KOPT-K1 (cell line): ENCODE measurements at regions not wholly inside any gene's neighbourhood (a gene's known extent, or its start where the extent isn't known, plus 50 kb on each side); places are given as distances from the start of the nearest gene placed in this dataset.
"Not testable (repeated sequence)": the region's sequence is repeated elsewhere in the genome, so short reads cannot be mapped to it uniquely, and the experiment has no call there.

Source experiments
- H3K27ac ChIP-seq: fragments of 200-600 bp; sonication (generic); 2 replicates; pipeline ENCODE4 v1.5.1; 2016; ENCODE audit warnings: antibody characterized with exemption, mild to moderate bottlenecking, low read depth, low read length; ENCODE audit not compliant: poor library complexity, severe bottlenecking
- H3K36me3 ChIP-seq: fragments of 200-600 bp; sonication (generic); 2 replicates; pipeline ENCODE4 v1.5.1; 2017; ENCODE audit warnings: antibody characterized with exemption, mild to moderate bottlenecking, low read length, moderate library complexity; ENCODE audit not compliant: insufficient read depth
- H3K9me3 ChIP-seq: fragments of 200-600 bp; sonication (generic); 2 replicates; pipeline ENCODE4 v1.5.1; 2017; ENCODE audit warnings: antibody characterized with exemption, low read length, mild to moderate bottlenecking; ENCODE audit not compliant: insufficient read depth, poor library complexity, severe bottlenecking

GRCh38 chr20:50434653-50435396 is 75.4 kb upstream of the PTPN1 start:
- no peaks in the 10 kb centered on the region for H3K9me3 ChIP-seq
- H3K36me3 ChIP-seq: no peaks in the 10 kb centered on the region
- H3K27ac ChIP-seq: no peak overlapping the region

GRCh38 chr20:50435397-50436051 is 74.7 kb upstream of the PTPN1 start:
- no peaks in the 10 kb centered on the region for H3K36me3 ChIP-seq
- no peaks in the 10 kb centered on the region for H3K9me3 ChIP-seq
- no peak overlapping the region for H3K27ac ChIP-seq

DNA sequence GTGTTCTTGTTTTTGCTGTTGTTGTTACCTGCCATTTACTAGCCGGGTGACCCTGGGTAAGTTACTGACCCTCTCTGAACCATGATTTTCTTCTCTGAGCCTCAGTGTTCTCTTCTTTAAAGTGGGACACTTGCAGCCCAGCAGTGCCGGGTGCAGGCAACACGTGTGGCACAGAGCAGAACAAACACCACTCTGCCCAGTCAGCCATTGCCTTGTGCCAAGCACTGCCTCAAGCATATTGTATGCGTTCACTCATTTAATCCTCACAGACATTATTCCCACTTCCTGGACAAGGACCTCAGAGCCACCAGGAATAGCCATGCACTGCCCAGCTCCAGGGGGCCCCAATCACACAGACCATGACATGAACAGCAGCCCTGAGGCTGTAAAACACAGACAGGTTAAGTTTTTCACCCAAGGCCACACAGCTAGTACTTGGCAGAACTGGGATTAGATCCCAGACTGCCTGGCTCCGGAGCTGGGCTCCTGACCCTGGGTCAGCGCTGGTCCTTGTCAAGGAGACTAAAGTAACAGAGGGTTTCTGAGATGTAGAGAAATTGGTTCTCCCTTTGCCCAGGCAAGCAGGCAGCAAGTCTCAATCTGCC is 74.0 kb upstream of the PTPN1 start:
- Histone ChIP-seq H3K27ac (no peak overlapping the region), H3K9me3 (no peaks in the 10 kb centered on the region), H3K36me3 (no peaks in the 10 kb centered on the region)

DNA sequence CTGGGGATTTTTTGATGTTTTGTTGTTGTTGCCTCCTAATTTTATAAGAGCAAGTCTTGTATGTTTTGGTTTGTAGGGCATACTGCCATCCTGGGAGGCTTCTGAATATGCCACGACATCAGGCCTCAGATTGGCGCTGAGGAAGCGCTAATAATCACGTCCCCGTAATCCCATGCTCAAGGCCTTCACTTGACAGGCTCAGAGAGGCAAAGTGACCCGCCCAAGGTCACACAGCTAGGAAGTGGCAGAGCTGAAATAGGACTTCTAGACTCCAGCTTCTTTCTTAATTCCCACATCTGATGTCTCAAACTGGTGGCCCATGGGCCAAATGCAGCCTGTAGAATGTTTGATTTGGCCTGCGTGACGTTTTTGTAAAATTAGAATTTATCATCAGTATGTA is 73.5 kb upstream of the PTPN1 start:
- Histone ChIP-seq H3K27ac (no peak overlapping the region), H3K9me3 (no peaks in the 10 kb centered on the region)

GRCh38 chr20:50438986-50439407 is 71.2 kb upstream of the PTPN1 start:
- no peaks in the 10 kb centered on the region for H3K9me3 ChIP-seq
- no peaks in the 10 kb centered on the region for H3K36me3 ChIP-seq
- no peak overlapping the region for H3K27ac ChIP-seq

More for the DNA sequence above, 73.5 kb upstream of the PTPN1 start:
- H3K36me3 ChIP-seq: no peaks in the 10 kb centered on the region

GRCh38 chr20:50439539-50440453 is 70.4 kb upstream of the PTPN1 start:
- H3K36me3 ChIP-seq: no peaks in the 10 kb centered on the region
- no peak overlapping the region for H3K27ac ChIP-seq
- H3K9me3 ChIP-seq: no peaks in the 10 kb centered on the region

GRCh38 chr20:50442512-50442911 is 67.7 kb upstream of the PTPN1 start:
- Histone ChIP-seq H3K9me3 (no peaks in the 10 kb centered on the region), H3K27ac (no peak overlapping the region), H3K36me3 (no peaks in the 10 kb centered on the region)

GRCh38 chr20:50445354-50446151 is 64.6 kb upstream of the PTPN1 start:
- Histone ChIP-seq H3K36me3 (no peaks in the 10 kb centered on the region), H3K9me3 (no peaks in the 10 kb centered on the region), H3K27ac (no peak overlapping the region)

DNA sequence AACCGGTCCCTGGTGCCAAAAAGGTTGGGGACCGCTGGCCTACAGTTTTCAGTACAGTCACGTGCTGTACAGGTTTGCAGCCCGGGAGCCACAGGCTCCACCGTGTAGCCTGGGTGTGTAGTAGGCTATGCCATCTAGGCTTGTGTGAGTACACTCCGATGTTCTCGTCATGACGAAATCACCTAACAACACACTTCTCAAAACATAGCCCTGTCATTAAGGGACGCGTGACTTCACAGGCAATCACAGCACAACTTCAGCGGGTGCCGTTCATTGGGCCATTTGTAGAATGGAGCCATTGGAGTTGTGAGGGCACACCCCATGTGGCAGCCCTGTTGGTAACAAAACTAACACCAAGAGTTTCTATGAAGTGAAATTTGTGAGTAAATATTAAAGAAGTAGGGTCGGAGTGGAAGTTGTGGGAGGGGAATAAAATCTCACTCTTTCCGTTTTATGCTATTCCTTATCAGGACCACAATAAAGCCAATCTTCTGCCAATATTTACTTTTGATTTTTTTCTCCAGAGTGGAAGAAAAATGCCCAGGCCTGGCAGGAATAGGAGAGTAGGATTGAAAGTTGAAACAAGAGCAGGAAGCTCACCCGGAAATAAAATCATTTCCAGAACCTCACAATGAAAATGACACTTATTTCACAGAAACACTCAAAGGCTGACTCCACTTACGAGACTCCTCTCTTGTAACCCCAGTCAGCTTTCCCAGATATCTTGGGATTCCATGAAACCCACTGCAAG is 63.7 kb upstream of the PTPN1 start:
- Histone ChIP-seq H3K27ac (no peak overlapping the region), H3K9me3 (no peaks in the 10 kb centered on the region), H3K36me3 (no peaks in the 10 kb centered on the region)

DNA sequence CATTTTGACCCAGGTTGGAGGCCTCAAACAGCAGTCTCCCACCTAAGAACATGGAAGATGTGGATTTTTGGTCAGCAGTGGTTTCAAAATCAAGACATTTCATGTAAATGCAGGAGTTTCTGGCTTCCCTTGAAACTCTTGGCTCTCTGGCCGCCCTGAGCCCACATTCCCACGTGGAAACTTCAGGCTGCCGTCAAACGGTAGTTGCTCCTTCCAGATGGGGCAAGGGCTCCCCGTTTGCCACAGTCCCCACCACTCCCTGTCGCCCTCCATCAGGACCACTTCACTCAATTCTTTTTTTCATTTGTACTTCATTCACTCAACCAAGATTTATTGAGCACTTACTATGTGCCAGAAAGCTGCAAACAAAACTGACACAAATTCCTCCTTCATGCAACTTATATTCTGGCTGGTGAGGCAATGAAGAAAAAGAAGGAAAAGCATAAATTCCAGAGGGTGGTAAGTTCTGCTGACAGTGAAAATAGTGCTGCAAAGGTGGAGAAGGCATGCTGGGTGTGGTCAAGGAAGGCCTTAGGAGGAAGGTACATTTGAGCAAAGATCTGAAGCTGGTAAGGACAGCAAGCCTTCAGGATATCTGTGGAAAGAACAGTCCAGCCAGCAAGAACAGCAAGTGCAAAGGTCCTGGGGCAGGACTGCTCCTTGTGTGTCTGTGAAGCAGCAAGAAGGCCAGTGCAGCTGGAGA is 62.9 kb upstream of the PTPN1 start:
- no peak overlapping the region for H3K27ac ChIP-seq
- H3K9me3 ChIP-seq: no peaks in the 10 kb centered on the region
- H3K36me3 ChIP-seq: no peaks in the 10 kb centered on the region

DNA sequence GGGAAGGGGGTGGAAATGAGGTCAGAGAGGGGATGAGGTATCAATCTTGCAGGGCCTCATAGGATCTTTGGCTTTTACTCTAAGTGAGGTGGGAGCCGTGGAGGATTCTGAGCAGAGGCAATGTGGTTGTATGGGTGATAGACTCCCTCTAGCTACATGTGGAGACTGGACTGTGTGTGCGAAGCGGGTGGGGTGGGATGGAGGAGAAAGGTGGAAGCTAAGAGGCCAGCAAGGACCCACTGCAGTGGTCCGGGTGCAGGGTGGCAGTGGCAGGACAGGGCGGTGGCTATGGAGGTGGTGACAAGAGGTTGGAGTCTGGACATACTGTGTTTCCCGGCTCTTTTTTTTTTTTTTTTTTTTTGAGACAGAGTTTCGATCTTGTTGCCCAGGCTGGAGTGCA is 62.4 kb upstream of the PTPN1 start:
- Histone ChIP-seq H3K9me3 (no peaks in the 10 kb centered on the region), H3K36me3 (no peaks in the 10 kb centered on the region), H3K27ac (no peak overlapping the region)

DNA sequence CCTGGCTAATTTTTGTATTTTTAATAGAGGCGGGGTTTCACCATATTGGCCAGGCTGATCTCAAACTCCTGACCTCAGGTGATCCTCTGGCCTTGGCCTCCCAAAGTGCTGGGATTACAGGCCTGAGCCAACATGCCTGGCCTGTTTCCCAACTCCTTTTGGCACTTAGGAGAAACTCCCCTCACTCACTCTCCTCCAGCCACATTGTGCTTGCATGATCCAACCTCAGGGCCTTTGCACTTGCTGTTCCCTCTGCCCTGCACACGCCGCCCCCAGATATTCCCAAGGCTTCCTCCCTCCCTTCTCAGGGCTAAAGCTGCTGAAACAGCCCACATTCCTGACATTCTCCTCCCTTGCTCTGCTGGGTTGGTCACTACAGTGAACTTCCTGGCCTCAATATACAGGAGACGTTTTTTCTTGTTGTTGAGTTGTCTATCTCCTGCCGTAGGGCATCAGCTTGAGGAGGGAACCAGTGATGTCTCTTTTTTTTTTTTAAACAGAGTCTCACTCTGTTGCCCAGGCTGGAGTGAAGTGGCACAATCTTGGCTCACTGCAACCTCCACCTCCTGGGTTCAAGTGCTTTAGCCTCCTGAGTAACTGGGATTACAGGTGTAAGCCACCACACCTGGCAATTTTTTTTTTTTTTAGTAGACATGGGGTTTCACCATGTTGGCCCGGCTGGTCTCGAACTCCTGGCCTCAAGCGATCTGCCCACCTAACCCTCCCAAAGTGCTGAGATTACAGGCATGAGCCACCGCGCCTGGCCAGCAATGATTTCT is 61.4 kb upstream of the PTPN1 start:
- H3K36me3 ChIP-seq, H3K27ac ChIP-seq, H3K9me3 ChIP-seq: not testable (repeated sequence)
